Naive thymus-derived CD4-positive, alpha-beta T cell (primary cell): ENCODE measurements at regions not wholly inside any gene's neighbourhood (a gene's known extent, or its start where the extent isn't known, plus 50 kb on each side); places are given as distances from the start of the nearest gene placed in this dataset.

Experiments
- ATAC-seq: fragments of 150-1000 bp; cut with Tn5 transposase; 2 replicates; pipeline ENCODE4 v1.10.0; 2021; ENCODE audit warnings: mild to moderate bottlenecking, moderate library complexity
- CTCF ChIA-PET: fragments of 350-600 bp; sonication (Branson Sonifier 250); formaldehyde crosslinking; loops from one replicate; lab custom pipeline; 2021; ENCODE audit warnings: antibody characterized with exemption; lab: Charles Lee
- POLR2A ChIA-PET: fragments of 350-600 bp; sonication (Branson Sonifier 250); formaldehyde crosslinking; loops from one replicate; lab custom pipeline; 2021; ENCODE audit warnings: antibody characterized with exemption, inconsistent platforms; lab: Charles Lee
- DNase-seq, 9 donors: peaks; one replicate each; pipeline versions ENCODE4 v3.0.0 to v3.0.0-alpha.2; 2020 to 2022; ENCODE audit warnings: mixed read lengths in 1 of 9
- H3K27ac ChIP-seq: one replicate; pipeline ENCODE4 v1.7.0; 2013; ENCODE audit warnings: mild to moderate bottlenecking, low read depth, low read length, moderate library complexity
- H3K27me3 ChIP-seq, 2 donors: one replicate each; pipeline ENCODE4 v1.7.0; 2013; ENCODE audit warnings: low read length in 2 of 2, mild to moderate bottlenecking in 2 of 2, moderate library complexity in 2 of 2; ENCODE audit not compliant: control insufficient read depth in 2 of 2, insufficient read depth in 2 of 2
- H3K36me3 ChIP-seq, 3 experiments: 1 replicate in 2 of 3; 2 replicates in 1 of 3; pipeline ENCODE4 v1.7.0; 2013; ENCODE audit warnings: low read length in 3 of 3, mild to moderate bottlenecking in 3 of 3, moderate library complexity in 1 of 3; ENCODE audit not compliant: insufficient read depth in 3 of 3, control insufficient read depth in 2 of 3
- H3K4me1 ChIP-seq, 2 donors: one replicate each; pipeline ENCODE4 v1.7.0; 2013; ENCODE audit warnings: low read length in 2 of 2, mild to moderate bottlenecking in 2 of 2, moderate library complexity in 1 of 2; ENCODE audit not compliant: control insufficient read depth in 2 of 2, insufficient read depth in 2 of 2
- H3K4me3 ChIP-seq: 2 replicates; pipeline ENCODE4 v1.7.0; 2013; ENCODE audit warnings: mild to moderate bottlenecking, low read length
- H3K9me3 ChIP-seq, 3 experiments: 1 replicate in 2 of 3; 2 replicates in 1 of 3; pipeline ENCODE4 v1.7.0; 2013; ENCODE audit warnings: low read length in 3 of 3; ENCODE audit not compliant: control insufficient read depth in 2 of 3
- H3K27ac Mint-ChIP-seq, 9 donors: one replicate each; pipeline ENCODE4 v1.8.0; 2020 to 2022; ENCODE audit warnings: mixed read lengths in 9 of 9, mild to moderate bottlenecking in 8 of 9, moderate library complexity in 5 of 9, inconsistent platforms in 2 of 9
- H3K27me3 Mint-ChIP-seq, 5 donors: one replicate each; pipeline ENCODE4 v1.8.0; 2021 to 2022; ENCODE audit warnings: mixed read lengths in 5 of 5, mild to moderate bottlenecking in 1 of 5
- H3K36me3 Mint-ChIP-seq, 5 donors: one replicate each; pipeline ENCODE4 v1.8.0; 2020 to 2022; ENCODE audit warnings: mixed read lengths in 5 of 5, mild to moderate bottlenecking in 3 of 5, inconsistent platforms in 1 of 5
- H3K4me1 Mint-ChIP-seq, 7 donors: one replicate each; pipeline ENCODE4 v1.8.0; 2020 to 2022; ENCODE audit warnings: mixed read lengths in 7 of 7, mild to moderate bottlenecking in 3 of 7, inconsistent platforms in 1 of 7
- H3K4me3 Mint-ChIP-seq, 10 donors: one replicate each; pipeline ENCODE4 v1.8.0; 2020 to 2022; ENCODE audit warnings: mild to moderate bottlenecking in 10 of 10, mixed read lengths in 10 of 10, moderate library complexity in 6 of 10, inconsistent platforms in 2 of 10
- H3K9me3 Mint-ChIP-seq, 11 donors: one replicate each; pipeline ENCODE4 v1.8.0; 2020 to 2022; ENCODE audit warnings: mixed read lengths in 11 of 11, mild to moderate bottlenecking in 4 of 11, inconsistent platforms in 1 of 11, moderate library complexity in 1 of 11
- intact Hi-C, 2 donors: fragments of 100-400 bp; cut with micrococcal nuclease; formaldehyde crosslinking; loops; one replicate each; pipeline ENCODE4 v1.15.1; 2023

DNA sequence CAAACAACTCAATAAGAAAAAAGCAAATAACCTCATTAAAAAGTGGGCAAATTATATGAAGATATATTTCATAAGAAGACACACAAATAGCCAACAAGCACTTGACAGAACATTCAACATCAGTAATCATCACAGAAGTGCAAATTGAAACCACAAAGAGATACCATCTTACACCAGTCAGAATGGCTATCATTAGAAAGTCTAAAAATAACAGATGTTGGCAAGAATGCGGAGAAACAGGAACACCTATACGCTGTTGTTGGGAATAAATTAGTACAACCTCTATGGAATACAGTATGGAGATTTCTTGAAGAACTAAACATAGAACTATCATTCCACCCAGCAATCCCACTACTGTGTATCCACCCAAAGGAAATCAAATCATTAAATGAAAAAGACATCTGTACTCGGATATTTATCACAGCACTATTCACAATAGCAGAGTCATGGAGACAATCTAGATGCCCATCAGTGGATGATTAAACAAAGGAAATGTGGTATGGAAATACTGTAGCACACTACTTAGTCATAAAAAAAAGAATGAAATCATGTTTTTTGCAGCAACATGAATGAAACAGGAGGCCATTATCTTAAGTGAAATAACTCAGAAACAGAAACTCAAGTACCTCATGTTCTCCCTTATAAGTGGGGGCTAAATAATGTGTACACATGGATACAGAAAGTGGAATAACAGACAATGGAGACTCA is 106.8 kb upstream of the FST start:
- intact Hi-C loops, result no loop called here
- ChIA-PET CTCF (no interaction called here), POLR2A (no interaction called here)
- no peak overlapping the region for H3K27ac Mint-ChIP-seq
- H3K9me3 Mint-ChIP-seq, result peaks cover 0 to 2% (median 0%) of the 10 kb centered on the region in 11 donors
- DNase-seq (no peak), ATAC-seq (no peak)
- Histone ChIP-seq H3K27me3 (no peaks in the 10 kb centered on the region), H3K27ac (no peak overlapping the region), H3K4me3 (no peak overlapping the region), H3K4me1 (no peaks in the 10 kb centered on the region), H3K36me3 (no peaks in the 10 kb centered on the region), H3K9me3 (no peaks in the 10 kb centered on the region)
- peaks cover 2 to 15% (median 9%) of the 10 kb centered on the region in 5 donors for H3K27me3 Mint-ChIP-seq
- no peaks in the 10 kb centered on the region for H3K36me3 Mint-ChIP-seq
- H3K4me1 Mint-ChIP-seq, result no peaks in the 10 kb centered on the region
- H3K4me3 Mint-ChIP-seq, result no peak overlapping the region

DNA sequence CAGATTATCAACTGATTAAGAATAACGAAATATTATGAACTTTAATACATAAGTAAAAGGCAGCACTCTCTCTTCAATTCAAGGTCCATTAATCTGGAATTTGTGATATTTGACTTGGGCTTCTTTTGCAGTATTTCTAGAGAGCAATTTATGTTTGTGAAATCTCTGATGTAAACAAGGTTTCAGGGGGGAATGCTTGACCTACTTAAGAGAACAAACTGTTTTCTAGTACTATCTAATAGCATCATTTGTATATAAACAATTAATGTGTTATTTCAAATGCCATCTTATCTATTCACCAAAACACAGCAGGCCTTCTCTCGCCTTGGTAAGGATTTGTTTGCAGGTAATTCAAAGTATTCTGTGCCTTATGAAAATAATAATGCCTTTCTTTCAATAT is 103.6 kb upstream of the FST start:
- DNase-seq (no peak), ATAC-seq (no peak)
- Mint-ChIP-seq H3K4me3 (no peak overlapping the region), H3K27ac (no peak overlapping the region), H3K27me3 (peaks cover 0 to 3% (median 0%) of the 10 kb centered on the region in 5 donors), H3K9me3 (peaks cover 0 to 2% (median 0%) of the 10 kb centered on the region in 11 donors), H3K36me3 (no peaks in the 10 kb centered on the region), H3K4me1 (no peaks in the 10 kb centered on the region)
- H3K36me3 ChIP-seq, result no peaks in the 10 kb centered on the region
- CTCF ChIA-PET, result no interaction called here
- no peaks in the 10 kb centered on the region for H3K27me3 ChIP-seq
- intact Hi-C loops, result no loop called here
- no peak overlapping the region for H3K27ac ChIP-seq
- H3K4me1 ChIP-seq, result no peaks in the 10 kb centered on the region
- POLR2A ChIA-PET, result no interaction called here
- no peak overlapping the region for H3K4me3 ChIP-seq
- no peaks in the 10 kb centered on the region for H3K9me3 ChIP-seq

DNA sequence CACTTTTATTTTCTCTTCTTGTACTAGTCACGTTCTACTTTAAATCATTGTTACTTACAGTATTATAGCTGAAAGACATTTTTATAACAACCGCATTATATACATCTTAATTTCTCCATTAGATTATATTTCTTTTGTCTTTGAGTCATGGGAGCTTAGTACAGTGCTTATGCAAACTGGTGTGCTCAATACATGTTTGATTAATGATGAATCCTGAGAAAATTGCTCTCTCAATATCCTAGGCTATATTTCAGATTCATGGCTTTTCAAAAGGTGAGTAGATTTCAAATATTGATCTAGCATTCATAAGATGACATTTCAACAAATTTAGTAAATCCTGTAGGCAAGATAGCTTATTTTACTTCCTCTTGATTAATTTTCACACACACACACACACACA is 102.2 kb upstream of the FST start:
- H3K9me3 Mint-ChIP-seq, result peaks cover 0 to 2% (median 0%) of the 10 kb centered on the region in 11 donors
- no peak for ATAC-seq
- peaks cover 0 to 12% (median 0%) of the 10 kb centered on the region in 5 donors for H3K27me3 Mint-ChIP-seq
- no peak overlapping the region for H3K4me3 Mint-ChIP-seq
- Histone ChIP-seq H3K36me3 (no peaks in the 10 kb centered on the region), H3K9me3 (no peaks in the 10 kb centered on the region), H3K27ac (no peak overlapping the region), H3K27me3 (no peaks in the 10 kb centered on the region), H3K4me3 (no peak overlapping the region), H3K4me1 (no peaks in the 10 kb centered on the region)
- no peaks in the 10 kb centered on the region for H3K36me3 Mint-ChIP-seq
- no peak for DNase-seq
- ChIA-PET CTCF (no interaction called here), POLR2A (no interaction called here)
- intact Hi-C loops, result no loop called here
- H3K27ac Mint-ChIP-seq, result no peak overlapping the region
- no peaks in the 10 kb centered on the region for H3K4me1 Mint-ChIP-seq

DNA sequence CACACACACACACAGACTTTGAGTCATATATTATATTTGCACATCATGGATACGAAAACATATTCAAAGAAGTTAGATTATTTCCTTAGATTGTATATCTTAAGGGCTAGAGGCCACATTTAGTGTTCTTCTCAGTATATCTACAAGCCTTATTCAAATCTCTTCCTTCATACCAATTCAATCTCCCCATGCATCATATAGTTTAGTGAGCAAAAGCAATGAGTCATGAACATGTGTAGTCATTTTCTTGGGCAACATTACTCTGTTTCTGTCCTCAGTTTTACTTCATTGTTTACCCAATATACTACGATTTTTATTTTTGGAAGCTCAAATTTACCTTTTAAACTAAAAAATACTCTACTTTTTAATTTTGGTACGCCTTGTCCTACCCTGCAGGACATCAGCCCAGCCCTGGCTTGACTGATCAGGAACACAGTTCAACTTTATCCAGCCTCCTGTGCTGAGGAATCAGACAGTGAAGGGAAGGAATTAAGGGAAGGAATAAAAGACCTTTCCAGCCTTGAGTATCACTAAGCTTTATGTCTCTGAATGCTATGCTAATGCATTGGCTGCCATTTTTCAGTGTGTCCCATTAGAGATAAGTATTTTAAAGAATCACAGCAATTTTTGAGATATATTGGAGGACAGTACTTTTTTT is 101.7 kb upstream of the FST start:
- intact Hi-C loops, result no loop called here
- DNase-seq (no peak), ATAC-seq (no peak)
- H3K36me3 ChIP-seq, result no peaks in the 10 kb centered on the region
- no peak overlapping the region for H3K27ac ChIP-seq
- no peak overlapping the region for H3K4me3 Mint-ChIP-seq
- peaks cover 0 to 18% (median 0%) of the 10 kb centered on the region in 5 donors for H3K27me3 Mint-ChIP-seq
- peaks cover 0 to 2% (median 0%) of the 10 kb centered on the region in 11 donors for H3K9me3 Mint-ChIP-seq
- H3K36me3 Mint-ChIP-seq, result no peaks in the 10 kb centered on the region
- no peaks in the 10 kb centered on the region for H3K27me3 ChIP-seq
- CTCF ChIA-PET, result no interaction called here
- no peaks in the 10 kb centered on the region for H3K4me1 Mint-ChIP-seq
- no peak overlapping the region for H3K4me3 ChIP-seq
- H3K27ac Mint-ChIP-seq, result no peak overlapping the region
- POLR2A ChIA-PET, result no interaction called here
- no peaks in the 10 kb centered on the region for H3K9me3 ChIP-seq
- no peaks in the 10 kb centered on the region for H3K4me1 ChIP-seq

DNA sequence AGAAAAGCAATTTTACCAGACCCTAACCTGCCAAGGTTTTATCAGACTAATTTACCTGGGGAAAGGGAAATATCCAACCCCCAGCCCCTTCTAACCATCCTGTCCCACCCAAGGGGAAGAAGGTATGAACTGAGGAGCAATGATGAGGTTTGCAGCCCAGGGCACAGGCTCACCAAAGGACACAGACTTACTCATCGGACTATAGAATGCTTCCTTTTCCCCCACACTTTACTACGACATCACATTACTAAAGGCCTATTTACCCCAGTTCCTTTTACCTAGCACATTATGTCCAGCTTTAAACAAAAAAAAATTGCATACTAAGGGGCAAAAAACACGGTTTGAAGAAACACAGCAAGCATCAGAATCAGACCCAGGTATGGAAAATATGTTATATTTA is 94.1 kb upstream of the FST start:
- peaks cover 0 to 39% (median 8%) of the 10 kb centered on the region in 11 donors for H3K9me3 Mint-ChIP-seq
- H3K27ac Mint-ChIP-seq, result no peak overlapping the region
- Histone ChIP-seq H3K9me3 (no peaks in the 10 kb centered on the region), H3K27me3 (no peaks in the 10 kb centered on the region), H3K36me3 (no peaks in the 10 kb centered on the region), H3K27ac (no peak overlapping the region), H3K4me3 (no peak overlapping the region), H3K4me1 (no peaks in the 10 kb centered on the region)
- H3K4me1 Mint-ChIP-seq, result no peaks in the 10 kb centered on the region
- ChIA-PET POLR2A (no interaction called here), CTCF (interaction anchor here (0.7 kb wide), 1 partner anchor 1487 kb away, joined by 3 read pairs; no protein-coding TSS in a partner anchor)
- peaks cover 0 to 35% (median 27%) of the 10 kb centered on the region in 5 donors for H3K27me3 Mint-ChIP-seq
- DNase-seq, result no peak
- intact Hi-C loops, result no loop called here
- no peak overlapping the region for H3K4me3 Mint-ChIP-seq
- H3K36me3 Mint-ChIP-seq, result no peaks in the 10 kb centered on the region
- ATAC-seq, result no peak

DNA sequence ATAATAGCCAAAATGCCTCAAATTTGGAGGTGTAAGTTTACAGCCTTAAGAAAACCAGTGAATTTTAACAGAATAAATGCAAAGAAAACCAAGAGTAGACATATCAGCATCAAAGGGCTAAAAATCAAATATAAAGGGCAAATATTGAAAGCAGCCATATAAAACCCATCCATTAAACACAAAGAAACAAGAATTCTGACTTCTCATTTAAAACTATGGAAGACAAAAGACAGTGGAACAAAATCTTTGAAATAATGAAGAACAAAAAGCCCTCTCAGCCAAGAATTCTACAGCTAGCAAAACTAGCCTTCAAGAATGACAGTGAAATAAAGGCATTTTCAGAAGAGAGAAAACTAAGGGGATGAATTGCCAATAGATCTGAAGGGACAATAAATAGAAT is 91.3 kb upstream of the FST start:
- Histone ChIP-seq H3K9me3 (no peaks in the 10 kb centered on the region), H3K27me3 (no peaks in the 10 kb centered on the region), H3K4me1 (no peaks in the 10 kb centered on the region), H3K4me3 (no peak overlapping the region), H3K36me3 (no peaks in the 10 kb centered on the region), H3K27ac (no peak overlapping the region)
- ChIA-PET POLR2A (no interaction called here), CTCF (no interaction called here)
- Mint-ChIP-seq H3K36me3 (no peaks in the 10 kb centered on the region), H3K4me1 (no peaks in the 10 kb centered on the region), H3K4me3 (no peak overlapping the region), H3K27me3 (peaks cover 3 to 40% (median 17%) of the 10 kb centered on the region in 5 donors), H3K9me3 (peaks cover 0 to 41% (median 11%) of the 10 kb centered on the region in 11 donors), H3K27ac (no peak overlapping the region)
- intact Hi-C loops, result no loop called here
- DNase-seq (no peak), ATAC-seq (no peak)

DNA sequence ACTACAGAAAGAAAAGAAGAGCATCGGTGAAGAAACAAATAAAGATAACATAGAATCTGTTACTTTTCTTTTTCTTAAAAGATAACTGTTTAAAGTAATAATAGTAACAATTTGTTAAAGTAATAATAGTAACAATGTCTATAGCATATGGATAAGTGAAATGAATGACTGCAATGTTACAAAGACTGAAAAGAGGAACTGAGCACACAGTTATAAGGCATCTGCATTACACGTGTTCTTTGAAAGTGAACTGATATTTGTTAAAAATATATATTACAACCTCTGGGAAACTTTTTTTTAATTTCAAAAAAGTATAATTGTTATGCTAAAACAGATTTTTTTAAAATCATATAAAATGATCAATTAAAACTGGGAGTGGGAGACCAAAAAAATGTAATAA is 88.4 kb upstream of the FST start:
- H3K27ac Mint-ChIP-seq, result no peak overlapping the region
- H3K27me3 Mint-ChIP-seq, result peaks cover 4 to 21% (median 8%) of the 10 kb centered on the region in 5 donors
- Histone ChIP-seq H3K27me3 (no peaks in the 10 kb centered on the region), H3K36me3 (no peaks in the 10 kb centered on the region), H3K27ac (no peak overlapping the region), H3K4me1 (no peaks in the 10 kb centered on the region), H3K4me3 (no peak overlapping the region), H3K9me3 (no peaks in the 10 kb centered on the region)
- CTCF ChIA-PET, result no interaction called here
- DNase-seq (no peak), ATAC-seq (no peak)
- intact Hi-C loops, result no loop called here
- peaks cover 0 to 39% (median 11%) of the 10 kb centered on the region in 11 donors for H3K9me3 Mint-ChIP-seq
- POLR2A ChIA-PET, result no interaction called here
- no peaks in the 10 kb centered on the region for H3K4me1 Mint-ChIP-seq
- no peaks in the 10 kb centered on the region for H3K36me3 Mint-ChIP-seq
- no peak overlapping the region for H3K4me3 Mint-ChIP-seq
